HuH-7.5 (cell line): ENCODE measurements at regions not wholly inside any gene's neighbourhood (a gene's known extent, or its start where the extent isn't known, plus 50 kb on each side); places are given as distances from the start of the nearest gene placed in this dataset.
"Not testable (repeated sequence)": the region's sequence is repeated elsewhere in the genome, so short reads cannot be mapped to it uniquely, and the experiment has no call there.

ENCODE experiments used
- DNase-seq: peaks from one replicate; pipeline ENCODE4 v3.0.0; 2011; ENCODE audit warnings: low spot score

DNA sequence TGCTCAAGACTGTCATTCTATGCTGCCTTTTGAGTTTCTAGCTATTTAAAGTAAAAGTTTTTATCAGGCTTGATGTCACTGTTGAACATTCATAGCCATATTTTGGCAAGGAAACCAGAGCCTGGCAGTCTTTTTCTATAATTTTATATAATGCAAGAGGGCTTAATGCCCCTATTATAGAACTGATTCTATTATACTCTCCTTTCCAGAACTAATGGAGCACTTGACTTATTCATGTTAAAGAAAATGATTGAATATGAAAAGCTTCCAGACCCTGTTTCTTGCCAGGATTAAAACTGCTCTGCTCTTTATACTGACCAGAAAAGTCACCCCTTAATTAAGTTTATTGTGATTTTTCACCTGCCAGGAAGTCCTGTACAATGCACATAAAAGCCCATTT lies 337.6 kb upstream of the CHRM2 start:
- no peak for DNase-seq

DNA sequence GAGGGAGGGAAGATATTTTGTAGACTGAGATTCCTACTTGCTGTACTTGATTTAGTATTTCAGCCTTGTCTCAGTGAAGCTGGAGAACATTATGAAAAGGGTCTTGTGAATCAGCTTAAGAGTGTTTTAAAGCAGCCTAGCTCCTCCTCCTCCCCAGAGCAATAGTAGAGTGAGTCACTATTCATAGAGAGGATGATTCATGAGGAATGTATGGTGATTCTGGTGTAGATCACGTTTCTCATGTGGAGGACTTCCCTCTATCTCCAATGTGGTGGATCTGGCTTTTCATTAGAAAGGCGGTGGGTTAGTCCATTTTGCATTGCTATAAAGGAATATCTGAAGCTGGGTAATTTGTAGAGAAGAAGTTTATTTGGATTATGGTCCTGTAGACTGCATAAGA lies 340.1 kb upstream of the CHRM2 start:
- DNase-seq, result no peak

DNA sequence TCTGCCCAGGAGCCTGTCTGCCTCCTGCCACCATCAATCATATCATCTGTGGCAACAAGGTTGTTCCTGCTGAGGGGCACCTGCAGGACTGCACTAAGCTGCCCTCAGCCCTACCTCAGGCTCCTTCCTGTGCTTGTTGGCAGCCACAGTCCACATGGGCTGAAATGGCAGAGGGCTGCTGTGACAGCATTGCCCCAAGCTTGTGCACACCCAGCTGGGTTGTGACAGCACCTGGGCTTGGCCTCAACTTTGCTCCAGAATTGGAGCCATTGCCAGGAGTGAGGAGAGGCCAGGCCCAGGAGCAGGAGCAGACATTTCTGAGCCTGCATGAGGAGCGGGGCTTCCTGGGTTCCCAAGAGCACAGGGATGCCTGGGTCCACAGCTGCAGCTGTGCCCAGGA lies 340.9 kb upstream of the CHRM2 start:
- DNase-seq, result no peak

DNA sequence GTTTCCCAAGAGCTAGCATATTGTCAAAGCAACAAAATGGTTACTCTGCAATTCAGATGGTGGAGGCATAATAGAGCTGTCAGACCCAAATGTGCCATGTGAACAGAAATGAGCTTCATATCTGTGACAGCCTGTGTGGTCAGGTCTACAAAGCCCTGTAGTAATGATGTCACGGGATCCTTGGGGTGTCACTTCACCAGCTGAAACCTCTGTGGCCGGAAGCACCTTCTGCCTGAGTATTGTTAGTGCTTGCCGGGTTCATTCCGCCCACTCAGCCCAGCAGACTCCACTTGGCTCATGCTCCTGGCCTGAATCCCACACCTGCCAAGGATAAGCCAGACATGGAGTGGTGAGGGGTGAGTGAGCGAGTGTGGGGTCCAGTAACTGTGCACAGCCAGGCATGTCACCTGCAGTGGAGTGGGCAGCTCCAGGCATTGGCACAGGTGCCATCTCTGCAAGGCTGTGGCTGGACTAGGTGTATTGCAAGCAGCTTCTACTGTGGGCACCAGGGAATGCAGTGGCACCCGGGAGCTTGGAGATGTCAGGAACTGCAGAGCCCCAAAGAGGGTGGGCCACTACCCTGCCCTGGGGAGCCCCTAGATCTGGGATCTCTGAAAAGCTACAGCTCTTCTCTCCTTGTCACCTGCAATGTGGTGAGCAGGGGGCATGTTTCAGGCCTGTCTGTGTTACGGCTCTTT lies 341.9 kb upstream of the CHRM2 start:
- no peak for DNase-seq

DNA sequence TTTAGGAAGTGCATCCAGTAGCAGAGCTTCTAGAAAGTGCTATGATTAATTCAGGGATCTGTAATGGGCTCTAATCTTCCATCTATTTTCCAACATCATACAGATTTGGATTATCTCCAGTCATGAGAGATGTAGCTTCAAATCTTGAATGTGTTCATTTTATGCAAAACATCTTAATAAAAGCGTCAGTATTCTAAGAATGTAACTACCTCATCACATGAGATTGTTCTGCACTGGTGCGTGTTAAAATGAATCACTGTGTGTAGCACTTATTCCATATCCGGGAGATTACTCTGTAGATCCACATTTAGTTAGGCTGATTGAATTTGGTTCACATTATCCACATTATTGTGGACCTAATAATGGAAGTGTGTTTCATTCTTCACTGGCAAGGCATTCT lies 344.9 kb upstream of the CHRM2 start:
- DNase-seq, result no peak

DNA sequence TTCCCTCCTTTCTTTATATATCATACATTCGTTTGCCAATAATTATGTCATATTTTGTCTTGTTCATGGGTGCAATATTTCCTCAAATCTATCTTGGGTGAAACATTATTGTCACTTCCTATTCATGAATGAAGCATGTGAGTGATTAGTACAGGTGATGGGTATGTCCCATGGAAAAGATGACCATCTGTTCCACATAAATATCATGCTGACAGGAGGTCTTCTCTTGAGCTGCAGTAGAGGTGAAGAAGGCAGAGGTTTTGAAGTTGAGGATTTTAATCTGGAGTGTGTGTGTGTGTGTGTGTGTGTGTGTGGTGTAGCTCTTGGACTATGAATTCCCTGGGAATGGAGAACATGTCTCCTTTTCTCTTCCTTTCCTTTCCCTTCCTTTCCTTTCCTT lies 350.5 kb upstream of the CHRM2 start:
- no peak for DNase-seq

DNA sequence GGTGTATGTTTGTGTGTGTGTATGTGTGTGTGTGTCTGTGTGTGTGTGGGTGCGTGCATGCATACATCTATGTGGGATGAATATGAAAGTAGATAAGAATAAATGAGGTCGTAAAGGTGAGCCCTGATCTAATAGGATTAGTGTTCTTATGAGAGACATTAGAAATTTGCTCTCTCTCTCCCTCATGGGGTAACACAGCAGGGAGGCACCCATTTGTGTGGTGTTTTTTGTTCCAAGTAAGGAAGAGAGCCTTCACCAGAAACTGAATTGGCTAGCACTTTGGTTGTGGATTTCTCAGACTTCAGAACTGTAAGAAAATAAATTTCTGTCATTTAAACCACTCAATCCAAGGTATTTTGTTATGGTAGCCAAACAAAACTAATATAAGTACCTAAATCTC lies 353.7 kb upstream of the CHRM2 start:
- DNase-seq, result no peak

DNA sequence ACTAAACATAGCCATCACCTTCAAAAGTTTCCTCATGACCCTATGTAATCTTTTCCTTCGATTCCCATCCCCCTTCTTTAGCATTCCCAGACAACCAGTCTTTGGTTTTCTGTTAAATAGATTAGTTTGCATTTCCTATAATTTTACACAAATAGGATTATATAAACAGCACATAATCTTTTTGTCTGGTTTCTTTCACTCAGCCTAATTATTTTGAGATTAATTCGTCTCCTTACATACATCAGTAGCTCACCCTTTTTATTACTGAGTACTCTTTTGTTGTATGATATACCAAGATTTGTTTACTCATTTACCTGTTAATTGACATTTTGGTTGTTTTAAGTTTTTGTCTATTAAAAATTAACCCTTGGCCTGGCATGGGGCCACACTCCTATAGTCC lies 354.7 kb upstream of the CHRM2 start:
- DNase-seq, result no peak

DNA sequence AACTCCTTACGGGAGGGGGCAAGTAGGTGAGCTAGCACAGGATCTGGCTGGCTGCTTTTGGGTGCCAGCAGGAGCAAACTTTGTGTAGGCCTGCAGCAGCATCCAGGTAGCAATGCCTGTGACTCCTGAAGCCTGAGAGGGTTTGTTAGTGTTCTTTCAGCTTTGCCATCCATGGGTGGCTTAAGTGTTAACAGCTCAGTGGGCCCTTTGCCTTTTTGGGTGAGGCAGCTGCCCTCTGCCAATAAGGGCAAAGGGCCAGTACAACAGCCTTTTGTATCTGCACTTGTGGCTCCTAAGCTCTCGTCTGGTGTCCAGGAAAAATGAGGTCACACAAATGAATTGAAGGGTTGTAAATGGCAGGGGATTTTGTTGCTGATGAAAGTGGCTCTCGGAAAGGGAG lies 359.0 kb upstream of the CHRM2 start:
- no peak for DNase-seq

DNA sequence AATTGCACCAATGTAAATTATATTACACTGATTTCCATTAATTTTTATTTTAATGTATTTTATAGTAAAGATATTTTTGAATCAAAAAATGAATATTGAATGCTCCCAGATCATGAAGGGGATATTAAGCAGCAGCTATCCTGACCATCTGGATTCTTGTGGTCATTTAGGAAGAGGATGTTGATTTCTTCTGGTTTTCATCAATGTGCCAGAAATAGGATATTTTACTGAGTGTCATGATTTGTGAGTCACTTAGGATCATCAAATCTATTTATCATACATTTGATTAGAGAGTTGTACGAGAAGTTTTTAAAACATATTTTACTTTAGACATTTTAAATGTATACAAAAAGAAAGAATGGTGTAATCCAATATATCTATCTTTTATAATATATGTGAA lies 366.3 kb upstream of the CHRM2 start:
- no peak for DNase-seq

DNA sequence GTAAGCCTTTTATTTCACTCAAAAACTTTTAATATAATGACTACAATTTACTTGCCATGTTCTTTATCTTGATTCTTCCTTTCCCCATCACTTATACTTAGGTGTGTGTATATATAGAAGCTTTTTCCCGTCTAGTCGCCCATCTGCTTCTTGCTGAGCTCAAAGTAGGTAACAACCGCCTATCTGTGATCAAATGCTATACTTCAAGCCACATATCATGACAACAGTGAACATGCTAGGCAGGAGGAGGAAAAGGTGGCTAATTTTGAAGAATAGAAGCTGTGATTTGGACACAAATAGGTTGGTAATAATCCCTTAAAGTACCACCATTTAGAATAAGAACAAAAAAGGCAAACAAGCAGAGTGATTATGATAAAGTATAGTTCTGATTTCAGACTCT lies 367.3 kb upstream of the CHRM2 start:
- DNase-seq, result no peak

DNA sequence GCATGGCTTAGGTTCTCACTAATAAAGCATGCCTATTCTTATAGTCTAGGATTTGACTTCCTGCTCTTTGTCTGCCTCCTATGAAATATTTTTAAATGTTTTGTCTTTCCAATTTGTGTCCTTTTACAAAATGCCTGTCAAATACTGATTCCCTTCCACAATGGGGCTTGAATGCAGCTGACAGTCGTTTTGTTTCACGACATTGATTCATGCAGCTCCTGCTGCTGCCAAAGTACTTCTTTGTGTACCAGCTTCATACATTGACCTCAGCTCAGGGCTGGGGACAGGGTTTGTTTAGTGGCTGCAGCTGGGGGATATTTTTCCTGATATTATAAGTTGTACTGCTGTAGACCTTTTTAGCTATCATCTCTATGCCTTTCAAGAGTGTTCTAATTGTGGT lies 371.9 kb upstream of the CHRM2 start:
- no peak for DNase-seq

DNA sequence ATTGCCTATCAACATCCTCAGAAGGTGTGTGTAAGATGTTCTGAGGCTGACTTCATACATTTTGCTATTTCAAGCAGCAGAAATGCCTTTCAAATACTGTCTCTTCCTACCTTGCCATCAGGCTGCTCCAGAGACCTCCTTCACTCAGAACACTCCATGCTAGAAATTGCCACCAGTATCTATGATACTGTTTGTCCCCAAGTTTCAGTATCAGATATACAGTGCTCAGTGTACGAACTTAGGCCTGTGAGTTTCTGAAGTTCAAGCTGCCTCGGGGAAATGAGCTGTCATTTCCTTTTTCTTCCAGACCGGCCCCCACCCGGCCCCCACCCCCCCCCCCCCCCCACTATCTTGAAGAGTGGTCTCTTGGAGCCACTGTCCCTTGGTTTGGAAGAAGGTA lies 373.4 kb upstream of the CHRM2 start:
- DNase-seq, result no peak

DNA sequence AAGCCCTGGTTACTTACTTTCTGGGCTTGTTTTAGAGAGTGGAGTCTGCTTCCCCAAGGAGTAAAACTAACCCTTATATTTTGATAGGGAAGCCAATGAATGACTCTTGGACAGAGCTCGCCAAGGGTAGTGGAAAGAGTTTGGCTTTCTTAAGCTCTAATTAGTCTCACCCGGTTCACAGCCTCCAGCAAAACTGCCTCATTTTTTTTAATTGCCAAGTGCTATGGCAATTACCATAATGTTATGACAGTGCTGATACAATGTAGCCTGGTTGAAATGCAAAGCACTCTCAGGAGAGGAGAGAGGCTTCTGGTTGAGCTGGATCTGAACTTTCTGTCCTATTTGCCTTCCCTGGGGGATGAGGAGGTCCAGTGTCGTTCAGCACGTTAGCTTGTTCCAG lies 376.1 kb upstream of the CHRM2 start:
- no peak for DNase-seq

DNA sequence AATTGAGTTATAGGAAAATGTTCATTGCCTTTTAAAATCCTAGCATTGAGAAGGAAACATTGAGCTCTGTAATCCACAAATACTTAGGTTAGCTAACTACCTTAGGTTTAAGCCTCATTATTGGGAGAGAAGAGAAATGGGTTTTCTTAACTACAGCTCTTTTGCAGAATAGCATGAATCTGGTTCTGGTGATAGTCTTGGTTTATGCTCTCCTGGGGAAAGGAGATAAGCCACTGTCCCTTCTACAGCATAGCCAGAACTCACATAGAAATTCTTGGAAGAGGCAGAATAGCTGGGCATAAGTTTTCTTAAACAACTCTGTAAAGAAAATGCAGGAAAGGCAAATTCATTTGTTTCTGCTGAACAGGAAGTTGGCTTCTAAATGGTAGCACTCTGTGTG lies 378.6 kb upstream of the CHRM2 start:
- DNase-seq, result no peak

DNA sequence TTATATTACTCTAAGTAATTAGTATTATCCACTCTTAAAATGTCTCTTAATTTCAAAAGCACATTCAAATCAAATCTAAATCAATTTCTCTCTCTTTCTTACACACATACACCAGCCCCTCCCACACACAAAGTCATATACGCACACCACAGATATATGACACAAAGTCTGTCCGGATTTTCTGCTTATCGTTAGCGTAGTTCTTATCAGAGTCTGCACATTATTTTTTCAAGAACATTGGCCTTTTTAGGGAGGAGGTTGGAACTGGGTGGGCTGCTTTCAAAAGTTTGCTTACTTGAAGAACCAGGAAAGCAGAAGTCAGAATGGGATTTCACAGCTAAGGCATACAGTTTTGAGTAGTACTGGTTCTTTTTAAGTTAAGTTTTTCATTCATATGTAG lies 387.6 kb upstream of the CHRM2 start:
- no peak for DNase-seq

DNA sequence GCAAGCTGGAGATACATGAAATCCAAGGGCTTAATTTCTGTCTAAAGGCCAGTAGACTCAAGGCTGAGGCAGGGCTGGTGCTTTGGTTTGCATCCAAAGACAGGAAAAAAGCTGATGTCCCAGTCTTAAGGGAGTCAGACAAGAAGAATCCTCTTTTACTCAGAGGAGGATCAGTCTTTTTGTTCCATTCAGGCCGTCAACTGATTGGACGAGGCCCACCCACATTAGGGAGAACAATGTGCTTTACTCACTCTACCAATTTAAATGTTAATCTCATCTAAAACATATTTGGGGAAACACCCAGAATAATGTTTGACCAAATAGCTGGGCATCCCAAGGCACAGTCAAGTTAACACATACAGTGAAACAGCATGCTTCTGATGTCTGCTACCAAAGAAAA lies 388.5 kb upstream of the CHRM2 start:
- DNase-seq, result no peak

DNA sequence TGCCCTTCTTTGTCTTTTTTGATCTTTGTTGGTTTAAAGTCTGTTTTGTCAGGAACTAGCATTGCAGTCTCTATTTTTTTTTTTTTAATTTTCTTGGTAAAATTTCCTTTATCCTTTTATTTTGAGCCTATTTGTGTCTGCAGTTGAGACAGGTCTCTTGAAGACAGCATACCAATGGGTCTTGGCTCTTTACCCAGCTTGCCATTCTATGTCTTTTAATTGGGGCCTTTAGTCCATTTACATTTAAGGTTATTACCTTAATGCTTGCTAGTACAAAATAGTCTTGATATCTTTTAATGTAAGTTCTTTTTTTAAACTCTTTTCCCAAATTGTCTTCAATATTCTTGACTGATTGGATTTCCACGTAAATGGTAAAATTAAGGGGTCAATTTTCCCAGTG lies 398.3 kb upstream of the CHRM2 start:
- DNase-seq, result no peak

DNA sequence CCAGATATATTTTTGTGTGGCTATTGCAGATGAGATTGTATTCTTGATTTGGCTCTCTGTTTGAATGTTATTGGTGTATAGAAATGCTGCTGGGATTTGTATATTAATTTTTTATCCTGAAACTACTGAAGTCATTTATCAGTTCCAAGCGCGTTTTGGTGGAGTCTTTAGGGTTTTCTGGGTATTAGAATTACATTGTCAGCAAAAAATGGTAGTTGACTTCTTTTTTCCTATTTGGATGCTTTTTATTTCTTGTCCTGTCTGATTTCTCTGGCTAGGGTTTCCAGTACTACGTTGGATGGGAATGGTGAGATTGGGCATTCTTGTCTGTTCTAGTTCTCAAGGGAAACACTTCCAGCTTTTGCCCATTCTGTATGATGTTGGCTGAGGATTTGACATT lies 415.5 kb upstream of the CHRM2 start:
- no peak for DNase-seq

DNA sequence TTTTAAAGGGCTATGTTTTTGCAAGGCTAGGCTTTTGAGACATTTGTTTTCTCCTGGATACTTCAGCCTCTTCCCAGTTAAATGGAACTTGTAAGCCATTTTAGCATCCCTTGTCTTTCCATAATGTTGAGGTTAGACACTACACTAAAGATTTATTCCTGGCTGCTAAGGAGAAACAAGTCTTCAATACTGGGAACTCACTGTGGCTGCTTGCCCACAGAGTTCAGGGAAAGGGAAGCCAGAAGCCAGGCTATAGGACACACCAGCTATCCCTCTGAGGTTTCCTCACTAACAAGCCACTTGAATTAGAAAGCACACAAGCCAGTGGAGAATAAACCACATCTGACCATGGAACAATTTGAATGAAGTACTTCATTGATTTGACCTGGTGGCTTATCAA lies 421.7 kb upstream of the CHRM2 start:
- no peak for DNase-seq

DNA sequence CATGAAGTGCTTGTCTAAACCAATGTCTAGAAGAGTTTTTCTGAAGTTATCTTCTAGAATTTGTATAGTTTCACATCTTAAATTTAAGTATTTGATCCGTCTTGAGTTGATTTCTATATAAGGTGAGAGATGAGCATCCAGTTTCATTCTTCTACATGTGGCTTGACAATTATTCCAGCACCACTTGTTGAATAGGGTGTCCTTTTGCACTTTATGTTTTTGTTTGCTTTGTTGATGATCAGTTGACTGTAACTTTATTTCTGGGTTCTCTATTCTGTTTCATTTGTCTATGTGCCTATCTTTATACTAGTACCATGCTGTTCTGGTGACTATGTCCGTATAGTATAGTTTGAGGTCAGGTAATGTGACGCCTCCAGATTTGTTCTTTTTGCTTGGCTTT lies 426.6 kb upstream of the CHRM2 start:
- no peak for DNase-seq

DNA sequence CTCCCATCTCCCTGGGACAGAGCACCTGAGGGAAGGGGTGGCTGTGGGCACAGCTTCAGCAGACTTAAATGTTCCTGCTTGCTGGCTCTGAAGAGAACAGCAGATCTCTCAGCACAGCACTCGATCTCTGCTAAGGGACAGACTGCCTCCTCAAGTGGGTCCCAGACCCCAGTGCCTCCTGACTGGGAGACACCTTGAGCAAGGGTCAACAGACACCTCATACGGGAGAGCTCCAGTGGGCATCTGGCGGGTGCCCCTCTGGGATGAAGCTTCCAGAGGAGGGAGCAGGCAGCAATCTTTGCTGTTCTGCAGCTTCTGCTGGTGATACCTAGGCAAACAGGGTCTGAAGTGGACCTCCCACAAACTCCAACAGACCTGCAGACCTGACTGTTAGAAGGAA lies 436.7 kb upstream of the CHRM2 start:
- not testable (repeated sequence) for DNase-seq

DNA sequence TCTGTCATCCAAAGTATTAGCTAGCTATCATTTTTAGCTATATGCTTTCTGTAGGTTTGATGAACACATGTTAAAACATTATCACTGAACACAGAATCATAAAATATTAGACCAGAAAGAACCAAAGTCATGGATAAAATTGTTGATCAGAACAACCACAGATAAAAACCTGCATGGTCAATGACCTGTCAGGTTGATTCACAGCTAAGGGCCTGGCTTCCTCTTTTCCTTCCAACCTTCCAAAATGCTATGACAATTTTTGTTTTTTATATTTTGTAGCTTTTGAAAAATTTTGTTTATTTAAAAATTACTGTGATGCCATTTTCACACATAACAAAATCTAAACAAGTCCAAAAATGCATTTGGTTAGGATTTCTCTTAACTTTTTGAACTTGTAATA lies 444.4 kb upstream of the CHRM2 start:
- DNase-seq, result no peak

DNA sequence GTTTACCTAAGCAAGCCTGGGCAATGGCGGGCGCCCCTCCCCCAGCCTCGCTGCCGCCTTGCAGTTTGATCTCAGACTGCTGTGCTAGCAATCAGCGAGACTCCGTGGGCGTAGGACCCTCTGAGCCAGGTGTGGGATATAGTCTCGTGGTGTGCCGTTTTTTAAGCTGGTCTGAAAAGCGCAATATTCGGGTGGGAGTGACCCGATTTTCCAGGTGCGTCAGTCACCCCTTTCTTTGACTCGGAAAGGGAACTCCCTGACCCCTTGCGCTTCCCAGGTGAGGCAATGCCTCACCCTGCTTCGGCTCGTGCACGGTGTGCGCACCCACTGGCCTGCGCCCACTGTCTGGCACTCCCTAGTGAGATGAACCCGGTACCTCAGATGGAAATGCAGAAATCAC lies 442.6 kb upstream of the MTPN start:
- not testable (repeated sequence) for DNase-seq

DNA sequence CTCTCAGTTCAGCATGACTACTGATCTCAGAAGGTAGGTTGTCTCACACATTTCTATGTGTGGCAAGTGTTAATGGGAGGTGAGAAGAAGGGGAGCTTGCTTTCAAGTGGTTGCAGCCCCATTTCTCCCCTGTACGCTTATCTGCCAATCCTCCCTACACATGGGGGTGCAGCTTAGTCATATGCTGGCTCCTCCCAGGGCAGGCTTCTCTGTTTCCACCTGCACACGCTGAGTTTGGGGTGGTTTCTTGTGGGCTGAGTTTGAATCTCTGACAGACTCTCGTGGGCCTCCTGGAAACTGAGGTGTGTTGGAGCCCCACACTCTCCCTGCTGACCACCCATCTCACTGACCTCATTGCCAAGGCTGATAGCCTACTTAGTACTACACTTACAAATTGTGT lies 435.8 kb upstream of the MTPN start:
- no peak for DNase-seq
